CD4-positive, CD25-positive, alpha-beta regulatory T cell (primary cell): ENCODE measurements at regions not wholly inside any gene's neighbourhood (a gene's known extent, or its start where the extent isn't known, plus 50 kb on each side); places are given as distances from the start of the nearest gene placed in this dataset.
"Not testable (repeated sequence)": the region's sequence is repeated elsewhere in the genome, so short reads cannot be mapped to it uniquely, and the experiment has no call there.

ENCODE experiments used
- ATAC-seq, 2 donors: fragments of 150-1000 bp; cut with Tn5 transposase; one replicate each; pipeline ENCODE4 v1.10.0; 2021; ENCODE audit warnings: low read depth in 2 of 2, moderate number of reproducible peaks in 2 of 2, moderate library complexity in 1 of 2
- DNase-seq, 3 donors: peaks; one replicate each; pipeline versions ENCODE4 v3.0.0 to v3.0.0-alpha.2; 2012 to 2022; ENCODE audit warnings: mixed read lengths in 1 of 3
- H3K27ac ChIP-seq: one replicate; pipeline ENCODE4 v1.7.0; 2013; ENCODE audit warnings: mild to moderate bottlenecking, low read length; ENCODE audit not compliant: insufficient read depth, poor library complexity, severe bottlenecking
- H3K27me3 ChIP-seq: one replicate; pipeline ENCODE4 v1.7.0; 2013; ENCODE audit warnings: low read length; ENCODE audit not compliant: control insufficient read depth, insufficient read depth
- H3K36me3 ChIP-seq: one replicate; pipeline ENCODE4 v1.7.0; 2013; ENCODE audit warnings: mild to moderate bottlenecking, low read length, moderate library complexity; ENCODE audit not compliant: control insufficient read depth, insufficient read depth
- H3K4me1 ChIP-seq: 2 replicates; pipeline ENCODE4 v1.7.0; 2013; ENCODE audit warnings: mild to moderate bottlenecking, low read length; ENCODE audit not compliant: insufficient read depth, control insufficient read depth, poor library complexity, severe bottlenecking
- H3K4me3 ChIP-seq: one replicate; pipeline ENCODE4 v1.7.0; 2013; ENCODE audit warnings: low read depth, mild to moderate bottlenecking, low read length, moderate library complexity
- H3K9me3 ChIP-seq, 2 experiments: 1 replicate in 1 of 2; 2 replicates in 1 of 2; pipeline ENCODE4 v1.7.0; 2013; ENCODE audit warnings: low read length in 2 of 2, mild to moderate bottlenecking in 1 of 2, moderate library complexity in 1 of 2; ENCODE audit not compliant: control insufficient read depth in 2 of 2
- H3K27ac Mint-ChIP-seq, 3 donors: one replicate each; pipeline ENCODE4 v1.8.0; 2020 to 2022; ENCODE audit warnings: mild to moderate bottlenecking in 3 of 3, mixed read lengths in 3 of 3, moderate library complexity in 2 of 3
- H3K27me3 Mint-ChIP-seq: one replicate; pipeline ENCODE4 v1.8.0; 2022; ENCODE audit warnings: mild to moderate bottlenecking, mixed read lengths
- H3K36me3 Mint-ChIP-seq: one replicate; pipeline ENCODE4 v1.8.0; 2020; ENCODE audit warnings: mixed read lengths
- H3K4me1 Mint-ChIP-seq, 4 donors: one replicate each; pipeline ENCODE4 v1.8.0; 2020 to 2022; ENCODE audit warnings: mixed read lengths in 4 of 4, mild to moderate bottlenecking in 1 of 4
- H3K4me3 Mint-ChIP-seq, 4 donors: one replicate each; pipeline ENCODE4 v1.8.0; 2020 to 2022; ENCODE audit warnings: mild to moderate bottlenecking in 4 of 4, mixed read lengths in 4 of 4, moderate library complexity in 3 of 4
- H3K9me3 Mint-ChIP-seq, 7 donors: one replicate each; pipeline ENCODE4 v1.8.0; 2020 to 2022; ENCODE audit warnings: mixed read lengths in 7 of 7, mild to moderate bottlenecking in 3 of 7, moderate library complexity in 2 of 7

DNA sequence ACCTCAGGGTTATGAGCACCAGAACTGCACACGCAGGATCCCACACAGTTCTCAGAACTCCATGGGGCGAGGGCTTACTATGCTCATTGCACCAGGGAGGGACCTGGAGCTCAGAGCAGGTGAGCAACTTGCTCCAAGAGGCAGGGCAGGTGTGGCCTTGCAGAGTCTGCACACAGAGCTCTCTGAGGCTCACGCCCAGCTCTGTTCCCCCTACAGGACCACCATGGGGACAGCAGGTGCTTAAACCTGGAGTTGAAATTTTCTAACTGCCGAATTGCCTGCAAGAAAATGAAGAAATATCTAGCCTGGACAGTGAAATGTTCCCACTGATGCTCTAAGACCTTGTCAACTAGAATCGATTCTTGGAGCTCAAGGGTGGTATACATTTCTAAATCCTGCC is 49.9 kb upstream of the MSMB start:
- H3K27me3 Mint-ChIP-seq, H3K9me3 ChIP-seq, ATAC-seq, H3K27ac ChIP-seq, DNase-seq, H3K27me3 ChIP-seq, H3K4me3 ChIP-seq, H3K36me3 Mint-ChIP-seq, H3K9me3 Mint-ChIP-seq, H3K36me3 ChIP-seq: not testable (repeated sequence)
- peaks cover 75% of the 10 kb centered on the region for H3K4me1 ChIP-seq
- peak overlapping the region in 1 of 4 donors; percentile 36 for H3K4me3 Mint-ChIP-seq
- peaks cover 3 to 36% (median 20%) of the 10 kb centered on the region in 4 donors for H3K4me1 Mint-ChIP-seq
- H3K27ac Mint-ChIP-seq = peak overlapping the region in 1 of 3 donors; percentile 88

GRCh38 chr10:46096446-46096845 is 50.4 kb upstream of the MSMB start:
- Histone ChIP-seq H3K36me3 (no peaks in the 10 kb centered on the region), H3K4me3 (peak overlapping the region; percentile 22), H3K27ac (peak overlapping the region; percentile 48), H3K9me3 (no peaks in the 10 kb centered on the region), H3K27me3 (no peaks in the 10 kb centered on the region), H3K4me1 (peaks cover 70% of the 10 kb centered on the region)
- peak overlapping the region in 1 of 4 donors; percentile 80 for H3K4me3 Mint-ChIP-seq
- DNase-seq (no peak), ATAC-seq (no peak)
- H3K4me1 Mint-ChIP-seq = peaks cover 3 to 35% (median 20%) of the 10 kb centered on the region in 4 donors
- H3K9me3 Mint-ChIP-seq = peaks cover 0 to 3% (median 0%) of the 10 kb centered on the region in 7 donors
- peak overlapping the region in 1 of 3 donors; percentile 88 for H3K27ac Mint-ChIP-seq
- no peaks in the 10 kb centered on the region for H3K27me3 Mint-ChIP-seq
- H3K36me3 Mint-ChIP-seq = no peaks in the 10 kb centered on the region

DNA sequence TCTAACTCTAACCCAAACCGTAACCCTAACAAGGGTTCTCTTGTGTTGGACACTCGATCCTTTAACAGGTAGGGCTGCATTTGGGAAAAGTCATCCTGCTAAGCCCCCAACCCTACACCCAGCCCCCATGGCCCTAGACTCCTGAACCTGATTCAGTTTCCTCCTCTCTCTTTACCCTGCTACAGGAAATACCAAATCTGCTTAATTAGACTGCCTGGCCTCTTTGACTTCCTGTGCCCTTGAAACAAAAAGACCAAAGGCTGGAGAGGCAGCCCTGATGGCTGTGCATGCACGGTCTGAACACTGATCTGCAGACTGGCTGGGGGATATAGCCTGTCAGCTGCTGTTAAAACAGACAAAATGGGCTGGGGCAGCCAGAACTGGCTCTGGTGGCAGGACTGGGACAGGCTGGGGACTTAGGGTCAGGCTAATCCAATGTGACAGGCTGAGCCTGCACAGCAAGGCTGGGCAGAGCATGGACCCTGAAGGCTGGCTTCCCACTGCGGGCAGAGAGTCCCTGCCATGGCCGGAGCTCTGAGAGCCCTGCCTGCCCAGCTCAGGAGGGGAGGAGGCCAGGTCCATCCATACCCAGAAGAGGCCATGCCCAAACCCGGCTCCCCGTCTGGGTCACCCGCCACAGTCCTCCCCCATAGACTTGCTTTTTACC is 51.0 kb upstream of the MSMB start:
- peaks cover 0 to 3% (median 0%) of the 10 kb centered on the region in 7 donors for H3K9me3 Mint-ChIP-seq
- H3K4me3 Mint-ChIP-seq = peak overlapping the region in 1 of 4 donors; percentile 80
- H3K36me3 Mint-ChIP-seq = no peaks in the 10 kb centered on the region
- Histone ChIP-seq H3K36me3 (no peaks in the 10 kb centered on the region), H3K4me3 (peak overlapping the region; percentile 22), H3K9me3 (no peaks in the 10 kb centered on the region), H3K27me3 (no peaks in the 10 kb centered on the region), H3K4me1 (peaks cover 64% of the 10 kb centered on the region), H3K27ac (peak overlapping the region; percentile 48)
- DNase-seq (peak in 1 of 3 donors; percentile 80), ATAC-seq (peak; percentile 66 to 73)
- peak overlapping the region in 1 of 3 donors; percentile 88 for H3K27ac Mint-ChIP-seq
- peaks cover 3 to 33% (median 20%) of the 10 kb centered on the region in 4 donors for H3K4me1 Mint-ChIP-seq
- no peaks in the 10 kb centered on the region for H3K27me3 Mint-ChIP-seq

GRCh38 chr10:46097576-46098317 is 51.7 kb upstream of the MSMB start:
- H3K27me3 Mint-ChIP-seq = no peaks in the 10 kb centered on the region
- peaks cover 3 to 33% (median 20%) of the 10 kb centered on the region in 4 donors for H3K4me1 Mint-ChIP-seq
- H3K27ac Mint-ChIP-seq = peak overlapping the region in 1 of 3 donors; percentile 88
- no peaks in the 10 kb centered on the region for H3K36me3 ChIP-seq
- ATAC-seq (no peak), DNase-seq (no peak)
- H3K4me3 ChIP-seq = no peak overlapping the region
- no peaks in the 10 kb centered on the region for H3K9me3 ChIP-seq
- peak overlapping the region in 1 of 4 donors; percentile 33 for H3K4me3 Mint-ChIP-seq
- H3K9me3 Mint-ChIP-seq = peaks cover 0 to 3% (median 0%) of the 10 kb centered on the region in 7 donors
- H3K27ac ChIP-seq = peak overlapping the region; percentile 48
- H3K4me1 ChIP-seq = peaks cover 57% of the 10 kb centered on the region
- H3K36me3 Mint-ChIP-seq = no peaks in the 10 kb centered on the region
- no peaks in the 10 kb centered on the region for H3K27me3 ChIP-seq

GRCh38 chr10:46098386-46098785 is 52.3 kb upstream of the MSMB start:
- Mint-ChIP-seq H3K4me1 (peaks cover 4 to 33% (median 21%) of the 10 kb centered on the region in 4 donors), H3K4me3 (peak overlapping the region in 1 of 4 donors; percentile 38), H3K9me3 (peaks cover 0 to 3% (median 0%) of the 10 kb centered on the region in 7 donors), H3K36me3 (no peaks in the 10 kb centered on the region), H3K27me3 (no peaks in the 10 kb centered on the region), H3K27ac (peak overlapping the region in 2 of 3 donors; percentile 43 to 44)
- Histone ChIP-seq H3K36me3 (no peaks in the 10 kb centered on the region), H3K9me3 (no peaks in the 10 kb centered on the region), H3K27me3 (no peaks in the 10 kb centered on the region), H3K4me3 (no peak overlapping the region), H3K27ac (no peak overlapping the region), H3K4me1 (peaks cover 51% of the 10 kb centered on the region)
- ATAC-seq = no peak
- DNase-seq = no peak

GRCh38 chr10:46098925-46099324 is 52.9 kb upstream of the MSMB start:
- ATAC-seq, H3K4me3 ChIP-seq, DNase-seq, H3K36me3 ChIP-seq, H3K36me3 Mint-ChIP-seq, H3K9me3 Mint-ChIP-seq, H3K27me3 ChIP-seq, H3K27me3 Mint-ChIP-seq, H3K9me3 ChIP-seq, H3K27ac ChIP-seq: not testable (repeated sequence)
- Mint-ChIP-seq H3K4me3 (peak overlapping the region in 1 of 4 donors; percentile 54), H3K4me1 (peaks cover 5 to 33% (median 22%) of the 10 kb centered on the region in 4 donors), H3K27ac (peak overlapping the region; percentile 32 to 44 (median 43))
- H3K4me1 ChIP-seq = peaks cover 46% of the 10 kb centered on the region

- no peaks in the 10 kb centered on the region for H3K9me3 ChIP-seq
- H3K27me3 ChIP-seq = peaks cover 5% of the 10 kb centered on the region
- no peak overlapping the region for H3K4me3 ChIP-seq
- ATAC-seq = no peak
- Mint-ChIP-seq H3K4me1 (peaks cover 8 to 24% (median 16%) of the 10 kb centered on the region in 4 donors), H3K9me3 (no peaks in the 10 kb centered on the region), H3K36me3 (no peaks in the 10 kb centered on the region), H3K4me3 (no peak overlapping the region), H3K27me3 (peaks cover 18% of the 10 kb centered on the region), H3K27ac (no peak overlapping the region)
- H3K4me1 ChIP-seq = peaks cover 10% of the 10 kb centered on the region
- no peak overlapping the region for H3K27ac ChIP-seq
- no peaks in the 10 kb centered on the region for H3K36me3 ChIP-seq
- no peak for DNase-seq
Measured at GRCh38 chr10:46104071-46104585, 58.1 kb upstream of the MSMB start.
